ENCODE measurements at regions not wholly inside any gene's neighbourhood (a gene's known extent, or its start where the extent isn't known, plus 50 kb on each side); places are given as distances from the start of the nearest gene placed in this dataset.

- TF ChIP-seq, protein P1, sequence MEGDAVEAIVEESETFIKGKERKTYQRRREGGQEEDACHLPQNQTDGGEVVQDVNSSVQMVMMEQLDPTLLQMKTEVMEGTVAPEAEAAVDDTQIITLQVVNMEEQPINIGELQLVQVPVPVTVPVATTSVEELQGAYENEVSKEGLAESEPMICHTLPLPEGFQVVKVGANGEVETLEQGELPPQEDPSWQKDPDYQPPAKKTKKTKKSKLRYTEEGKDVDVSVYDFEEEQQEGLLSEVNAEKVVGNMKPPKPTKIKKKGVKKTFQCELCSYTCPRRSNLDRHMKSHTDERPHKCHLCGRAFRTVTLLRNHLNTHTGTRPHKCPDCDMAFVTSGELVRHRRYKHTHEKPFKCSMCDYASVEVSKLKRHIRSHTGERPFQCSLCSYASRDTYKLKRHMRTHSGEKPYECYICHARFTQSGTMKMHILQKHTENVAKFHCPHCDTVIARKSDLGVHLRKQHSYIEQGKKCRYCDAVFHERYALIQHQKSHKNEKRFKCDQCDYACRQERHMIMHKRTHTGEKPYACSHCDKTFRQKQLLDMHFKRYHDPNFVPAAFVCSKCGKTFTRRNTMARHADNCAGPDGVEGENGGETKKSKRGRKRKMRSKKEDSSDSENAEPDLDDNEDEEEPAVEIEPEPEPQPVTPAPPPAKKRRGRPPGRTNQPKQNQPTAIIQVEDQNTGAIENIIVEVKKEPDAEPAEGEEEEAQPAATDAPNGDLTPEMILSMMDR (optimal IDR thresholded peaks at IDR 0.05 in 1 of 3, IDR thresholded peaks at IDR 0.05 in 1 of 3, conservative IDR thresholded peaks at IDR 0.05 in 1 of 3; ENCODE audit: extremely low read depth in 1 of 3, insufficient read depth in 2 of 3, low read length in 3 of 3), result no peak
- TF ChIP-seq EZH2 (IDR thresholded peaks at IDR 0.05; ENCODE audit: low read length), result no peak
These were observed 225.3 kb upstream of the IRF2BP2 start for GRCh38 chr1:234835239-234835638.
